DOHH2 (cell line): ENCODE measurements at regions not wholly inside any gene's neighbourhood (a gene's known extent, or its start where the extent isn't known, plus 50 kb on each side); places are given as distances from the start of the nearest gene placed in this dataset.

Source experiments
- EZH2phosphoT487 ChIP-seq: fragments of 200-600 bp; sonication (generic); IDR thresholded peaks from 2 replicates; pipeline ENCODE4 v1.6.1; 2017; ENCODE audit warnings: borderline replicate concordance, mild to moderate bottlenecking, antibody characterized with exemption, low read length, moderate library complexity, mixed read lengths
- TF ChIP-seq, protein P1 (sequence below): fragments of 200-600 bp; sonication (generic); IDR thresholded peaks from one replicate; pipeline ENCODE4 v1.5.1; 2014; ENCODE audit warnings: antibody characterized with exemption, mild to moderate bottlenecking, low read depth, low read length; ENCODE audit not compliant: poor library complexity, severe bottlenecking

DNA sequence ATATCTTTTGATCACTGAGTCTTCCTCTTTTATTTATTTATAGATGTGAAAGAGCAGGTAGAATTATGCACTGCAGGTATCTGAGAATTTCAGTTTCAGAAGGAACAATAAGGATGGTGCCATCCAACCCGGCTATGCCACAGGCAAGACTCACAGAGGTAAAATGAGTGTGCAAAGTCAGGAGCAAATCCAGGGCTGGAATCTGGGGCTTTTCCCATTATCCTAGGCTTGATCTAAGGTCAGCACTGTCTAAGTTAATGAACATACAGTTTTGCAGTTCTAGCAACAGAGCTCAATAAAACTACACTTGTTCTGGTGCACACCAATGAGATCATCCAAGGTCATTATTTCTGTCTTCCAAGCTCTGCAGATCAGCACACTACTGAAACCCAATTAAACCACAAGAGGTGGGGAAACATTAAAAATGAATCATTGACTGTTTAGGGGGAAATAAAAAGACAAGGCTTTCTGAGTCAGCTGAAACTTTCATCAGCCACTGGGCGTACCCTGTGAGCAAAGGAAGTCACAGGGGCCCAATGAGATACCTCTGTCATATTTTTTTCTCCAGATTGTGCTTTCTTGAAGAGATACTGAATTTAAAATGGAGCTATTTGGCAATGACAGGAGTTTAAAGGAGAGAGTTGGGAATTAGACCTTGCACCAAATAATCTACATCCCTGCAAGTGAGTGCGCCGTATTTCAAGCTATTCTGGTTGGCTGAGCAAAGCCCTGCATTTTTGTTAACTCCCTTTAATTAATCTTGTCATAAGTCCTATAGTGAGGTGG, 662.2 kb upstream of the ZNF608 start:
- TF ChIP-seq, protein P1, sequence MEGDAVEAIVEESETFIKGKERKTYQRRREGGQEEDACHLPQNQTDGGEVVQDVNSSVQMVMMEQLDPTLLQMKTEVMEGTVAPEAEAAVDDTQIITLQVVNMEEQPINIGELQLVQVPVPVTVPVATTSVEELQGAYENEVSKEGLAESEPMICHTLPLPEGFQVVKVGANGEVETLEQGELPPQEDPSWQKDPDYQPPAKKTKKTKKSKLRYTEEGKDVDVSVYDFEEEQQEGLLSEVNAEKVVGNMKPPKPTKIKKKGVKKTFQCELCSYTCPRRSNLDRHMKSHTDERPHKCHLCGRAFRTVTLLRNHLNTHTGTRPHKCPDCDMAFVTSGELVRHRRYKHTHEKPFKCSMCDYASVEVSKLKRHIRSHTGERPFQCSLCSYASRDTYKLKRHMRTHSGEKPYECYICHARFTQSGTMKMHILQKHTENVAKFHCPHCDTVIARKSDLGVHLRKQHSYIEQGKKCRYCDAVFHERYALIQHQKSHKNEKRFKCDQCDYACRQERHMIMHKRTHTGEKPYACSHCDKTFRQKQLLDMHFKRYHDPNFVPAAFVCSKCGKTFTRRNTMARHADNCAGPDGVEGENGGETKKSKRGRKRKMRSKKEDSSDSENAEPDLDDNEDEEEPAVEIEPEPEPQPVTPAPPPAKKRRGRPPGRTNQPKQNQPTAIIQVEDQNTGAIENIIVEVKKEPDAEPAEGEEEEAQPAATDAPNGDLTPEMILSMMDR, result no peak
- TF ChIP-seq EZH2phosphoT487, result no peak
